CD4-positive, alpha-beta T cell (primary cell): ENCODE measurements at regions not wholly inside any gene's neighbourhood (a gene's known extent, or its start where the extent isn't known, plus 50 kb on each side); places are given as distances from the start of the nearest gene placed in this dataset.

Source experiments
- ATAC-seq: fragments of 200-7000 bp; cut with Tn5 transposase; one replicate; pipeline ENCODE4 v1.10.0; 2022; ENCODE audit warnings: mild to moderate bottlenecking; ENCODE audit not compliant: poor library complexity
- CTCF ChIA-PET: fragments of 350-600 bp; sonication (Branson Sonifier 250); formaldehyde crosslinking; loops from one replicate; lab custom pipeline; 2021; ENCODE audit warnings: antibody characterized with exemption, inconsistent platforms; lab: Charles Lee
- POLR2A ChIA-PET: fragments of 350-600 bp; sonication (Branson Sonifier 250); formaldehyde crosslinking; loops from one replicate; lab custom pipeline; 2021; ENCODE audit warnings: antibody characterized with exemption, inconsistent platforms; lab: Charles Lee
- DNase-seq, 14 experiments: peaks; one replicate each; pipeline ENCODE4 v3.0.0-alpha.2; 2013 to 2020; ENCODE audit warnings: mixed read lengths in 2 of 14
- H3K27ac ChIP-seq, 2 donors: one replicate each; pipeline versions ENCODE4 v1.5.1 to v1.7.0; 2013; ENCODE audit warnings: low read length in 2 of 2, low read depth in 1 of 2, mild to moderate bottlenecking in 1 of 2
- H3K27me3 ChIP-seq, 2 experiments: 1 replicate in 1 of 2; 2 replicates in 1 of 2; pipeline versions ENCODE4 v1.6.1 to v1.7.0; 2013; ENCODE audit warnings: low read length in 2 of 2, control low read depth in 1 of 2, mild to moderate bottlenecking in 1 of 2, moderate library complexity in 1 of 2; ENCODE audit not compliant: insufficient read depth in 2 of 2, control insufficient read depth in 1 of 2
- H3K36me3 ChIP-seq: one replicate; pipeline ENCODE4 v1.6.1; 2013; ENCODE audit warnings: low read length, control low read depth; ENCODE audit not compliant: insufficient read depth
- H3K4me1 ChIP-seq: one replicate; pipeline ENCODE4 v1.6.1; 2013; ENCODE audit warnings: low read length, control low read depth; ENCODE audit not compliant: insufficient read depth
- H3K4me3 ChIP-seq: one replicate; pipeline ENCODE4 v1.5.1; 2013; ENCODE audit warnings: mild to moderate bottlenecking, low read length, moderate library complexity
- H3K9me3 ChIP-seq, 2 experiments: 1 replicate in 1 of 2; 2 replicates in 1 of 2; pipeline versions ENCODE4 v1.6.1 to v1.7.0; 2013; ENCODE audit warnings: low read length in 2 of 2, mild to moderate bottlenecking in 2 of 2, control low read depth in 1 of 2, moderate library complexity in 1 of 2; ENCODE audit not compliant: control insufficient read depth in 1 of 2, insufficient read depth in 1 of 2
- H3K27ac Mint-ChIP-seq: one replicate; pipeline ENCODE4 v1.8.0; 2020; ENCODE audit warnings: mixed read lengths
- H3K27me3 Mint-ChIP-seq: one replicate; pipeline ENCODE4 v1.8.0; 2021; ENCODE audit warnings: mixed read lengths
- H3K36me3 Mint-ChIP-seq: one replicate; pipeline ENCODE4 v1.8.0; 2021; ENCODE audit warnings: low read depth, mixed read lengths
- H3K4me1 Mint-ChIP-seq: one replicate; pipeline ENCODE4 v1.8.0; 2021; ENCODE audit warnings: low read depth, mixed read lengths
- H3K4me3 Mint-ChIP-seq: one replicate; pipeline ENCODE4 v1.8.0; 2020; ENCODE audit warnings: mild to moderate bottlenecking, mixed read lengths
- H3K9me3 Mint-ChIP-seq: one replicate; pipeline ENCODE4 v1.8.0; 2020; ENCODE audit warnings: mixed read lengths
- CTCF ChIP-seq: fragments of 200-600 bp; IDR thresholded peaks from one replicate; pipeline ENCODE4 v1.8.0; 2022; ENCODE audit warnings: antibody characterized with exemption, mild to moderate bottlenecking
- intact Hi-C, 2 experiments: fragments of 100-400 bp; cut with DNase I in 1 of 2; cut with micrococcal nuclease in 1 of 2; formaldehyde crosslinking; loops; one replicate each; pipeline versions ENCODE4 v1.15.1 to v1.9.0; 2023 to 2025; cut with DNase I, micrococcal nuclease

DNA sequence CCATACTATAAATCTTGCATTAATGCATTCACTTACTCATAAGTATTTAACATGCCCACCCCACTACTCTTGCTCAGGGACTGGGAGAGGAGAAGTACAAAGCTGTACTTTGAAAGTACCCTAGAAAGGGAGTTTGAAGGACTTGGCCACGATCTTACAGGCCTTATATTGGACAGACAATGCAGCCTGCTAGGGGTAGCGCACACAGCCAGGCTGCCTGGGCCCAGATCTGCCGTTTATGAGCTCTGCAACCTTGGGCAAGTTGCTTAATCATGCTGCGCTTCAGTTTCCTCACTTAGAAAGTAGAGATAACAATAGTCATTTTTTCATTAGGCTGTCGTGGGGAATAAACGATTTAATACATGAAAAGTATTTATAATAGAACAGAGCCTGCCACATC is 110.1 kb downstream of the CDC7 start:
- H3K36me3 Mint-ChIP-seq, result no peaks in the 10 kb centered on the region
- CTCF ChIA-PET, result no interaction called here
- TF ChIP-seq CTCF, result no peak

GRCh38 chr1:91611483-91611917 is 110.8 kb downstream of the CDC7 start:
- no peaks in the 10 kb centered on the region for H3K4me1 ChIP-seq
- H3K9me3 Mint-ChIP-seq, result no peaks in the 10 kb centered on the region
- no peak overlapping the region for H3K4me3 ChIP-seq
- intact Hi-C loops, result no loop called here
- no peaks in the 10 kb centered on the region for H3K27me3 ChIP-seq
- TF ChIP-seq CTCF, result no peak
- no peak overlapping the region for H3K27ac Mint-ChIP-seq
- no peak for DNase-seq
- H3K4me1 Mint-ChIP-seq, result no peaks in the 10 kb centered on the region
- no peak for ATAC-seq
- no peaks in the 10 kb centered on the region for H3K36me3 Mint-ChIP-seq
- no peaks in the 10 kb centered on the region for H3K36me3 ChIP-seq
- H3K9me3 ChIP-seq, result no peaks in the 10 kb centered on the region
- CTCF ChIA-PET, result no interaction called here
- no peak overlapping the region for H3K4me3 Mint-ChIP-seq
- H3K27me3 Mint-ChIP-seq, result no peaks in the 10 kb centered on the region
- POLR2A ChIA-PET, result no interaction called here
- H3K27ac ChIP-seq, result no peak overlapping the region

More for the DNA sequence above, 110.1 kb downstream of the CDC7 start:
- intact Hi-C loops, result no loop called here
- no peaks in the 10 kb centered on the region for H3K4me1 Mint-ChIP-seq
- ATAC-seq (no peak), DNase-seq (no peak)
- H3K9me3 Mint-ChIP-seq, result no peaks in the 10 kb centered on the region
- no peaks in the 10 kb centered on the region for H3K27me3 ChIP-seq
- no peak overlapping the region for H3K4me3 ChIP-seq
- H3K27me3 Mint-ChIP-seq, result no peaks in the 10 kb centered on the region
- H3K9me3 ChIP-seq, result no peaks in the 10 kb centered on the region
- no peak overlapping the region for H3K27ac ChIP-seq
- H3K4me1 ChIP-seq, result no peaks in the 10 kb centered on the region
- POLR2A ChIA-PET, result no interaction called here
- no peak overlapping the region for H3K27ac Mint-ChIP-seq
- no peaks in the 10 kb centered on the region for H3K36me3 ChIP-seq
- H3K4me3 Mint-ChIP-seq, result no peak overlapping the region

DNA sequence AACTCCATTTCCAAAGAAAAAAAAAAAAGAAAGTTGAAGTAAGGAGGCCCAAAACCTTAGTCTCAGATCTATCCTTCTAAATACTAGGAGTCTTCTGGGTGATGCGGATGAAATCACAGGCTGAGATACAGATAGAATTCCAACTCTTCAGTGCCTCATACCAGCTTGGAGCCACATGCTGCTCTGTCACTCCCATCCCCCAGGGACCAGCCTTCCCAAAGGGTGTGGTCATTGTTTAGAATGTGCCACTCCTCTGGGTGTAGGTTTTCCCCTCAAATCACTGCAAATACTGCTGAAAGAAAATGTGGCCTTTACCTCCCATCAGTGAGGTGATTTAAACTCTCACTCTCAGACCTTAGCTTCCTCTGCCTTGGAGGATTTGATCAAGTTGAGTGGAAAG is 112.9 kb downstream of the CDC7 start:
- Histone ChIP-seq H3K27me3 (no peaks in the 10 kb centered on the region), H3K4me3 (no peak overlapping the region), H3K4me1 (no peaks in the 10 kb centered on the region), H3K9me3 (no peaks in the 10 kb centered on the region), H3K27ac (no peak overlapping the region), H3K36me3 (no peaks in the 10 kb centered on the region)
- Mint-ChIP-seq H3K27ac (no peak overlapping the region), H3K36me3 (no peaks in the 10 kb centered on the region), H3K9me3 (no peaks in the 10 kb centered on the region), H3K4me3 (no peak overlapping the region), H3K4me1 (no peaks in the 10 kb centered on the region), H3K27me3 (no peaks in the 10 kb centered on the region)
- no peak for DNase-seq
- intact Hi-C loops, result no loop called here
- CTCF ChIA-PET, result interaction anchor here (0.6 kb wide), 1 partner anchor 247 kb away, joined by 3 read pairs; no protein-coding TSS in a partner anchor
- TF ChIP-seq CTCF, result no peak
- ATAC-seq, result no peak
- POLR2A ChIA-PET, result interaction anchor here (0.6 kb wide), 1 partner anchor 777 kb away, joined by 3 read pairs; no protein-coding TSS in a partner anchor
